Peyer's patch (tissue), 4 donors: ENCODE measurements at regions not wholly inside any gene's neighbourhood (a gene's known extent, or its start where the extent isn't known, plus 50 kb on each side); places are given as distances from the start of the nearest gene placed in this dataset.

Experiments
- POLR2A ChIP-seq, 2 donors: fragments of 450-650 bp; IDR thresholded peaks; one replicate each; pipeline ENCODE4 v1.5.1; 2017; ENCODE audit warnings: antibody characterized with exemption in 2 of 2, mild to moderate bottlenecking in 2 of 2, moderate library complexity in 2 of 2
- TF ChIP-seq, protein P1 (sequence below), 6 experiments: fragments of 450-650 bp in 4 of 6; fragments of 200-600 bp in 2 of 6; sonication (generic) in 1 of 6; IDR thresholded peaks; one replicate each; pipeline ENCODE4 v1.5.1; 2017 to 2019; ENCODE audit warnings: antibody characterized with exemption in 6 of 6, mild to moderate bottlenecking in 3 of 6, moderate library complexity in 1 of 6

DNA sequence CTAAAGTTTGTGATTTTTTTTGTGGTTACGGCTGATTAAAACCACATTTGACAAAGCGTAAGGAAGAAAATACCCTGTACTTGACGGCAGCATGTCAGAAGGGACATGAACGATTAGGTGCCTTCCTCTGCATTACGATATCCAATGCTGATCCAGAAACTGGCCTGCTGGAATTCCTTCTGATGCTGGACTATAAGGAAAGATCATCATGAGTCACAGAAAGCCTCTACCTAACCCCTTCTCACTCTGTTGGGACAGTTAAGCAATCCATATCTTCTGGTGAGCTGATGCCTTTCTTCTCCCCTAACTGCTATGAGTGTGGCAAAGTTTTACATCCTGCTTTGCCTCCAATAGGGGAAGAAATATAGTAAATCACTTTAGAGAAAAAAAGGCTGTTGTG lies 78.4 kb upstream of the PAPPA start:
- TF ChIP-seq, protein P1, sequence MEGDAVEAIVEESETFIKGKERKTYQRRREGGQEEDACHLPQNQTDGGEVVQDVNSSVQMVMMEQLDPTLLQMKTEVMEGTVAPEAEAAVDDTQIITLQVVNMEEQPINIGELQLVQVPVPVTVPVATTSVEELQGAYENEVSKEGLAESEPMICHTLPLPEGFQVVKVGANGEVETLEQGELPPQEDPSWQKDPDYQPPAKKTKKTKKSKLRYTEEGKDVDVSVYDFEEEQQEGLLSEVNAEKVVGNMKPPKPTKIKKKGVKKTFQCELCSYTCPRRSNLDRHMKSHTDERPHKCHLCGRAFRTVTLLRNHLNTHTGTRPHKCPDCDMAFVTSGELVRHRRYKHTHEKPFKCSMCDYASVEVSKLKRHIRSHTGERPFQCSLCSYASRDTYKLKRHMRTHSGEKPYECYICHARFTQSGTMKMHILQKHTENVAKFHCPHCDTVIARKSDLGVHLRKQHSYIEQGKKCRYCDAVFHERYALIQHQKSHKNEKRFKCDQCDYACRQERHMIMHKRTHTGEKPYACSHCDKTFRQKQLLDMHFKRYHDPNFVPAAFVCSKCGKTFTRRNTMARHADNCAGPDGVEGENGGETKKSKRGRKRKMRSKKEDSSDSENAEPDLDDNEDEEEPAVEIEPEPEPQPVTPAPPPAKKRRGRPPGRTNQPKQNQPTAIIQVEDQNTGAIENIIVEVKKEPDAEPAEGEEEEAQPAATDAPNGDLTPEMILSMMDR (IDR thresholded peaks at IDR 0.05): no peak
- TF ChIP-seq POLR2A (IDR thresholded peaks at IDR 0.05): no peak
